IMR-90 (cell line): ENCODE measurements at regions not wholly inside any gene's neighbourhood (a gene's known extent, or its start where the extent isn't known, plus 50 kb on each side); places are given as distances from the start of the nearest gene placed in this dataset.

Source experiments
- ATAC-seq: fragments of 200-7000 bp; cut with Tn5 transposase; 2 replicates; pipeline ENCODE4 v1.9.1; 2020; ENCODE audit warnings: low read depth, mild to moderate bottlenecking, moderate library complexity
- BruUV-seq: library from RNA; stranded (reverse); fragments of 400-500 nt; replicated peaks from 2 replicates; lab custom pipeline; 2021; lab: Mats Ljungman, UMichigan
- CTCF ChIA-PET: fragments of 300-600 bp; formaldehyde crosslinking; extraction: SDS; loops from one replicate; lab custom pipeline; 2021; ENCODE audit warnings: antibody characterized with exemption; lab: Yijun Ruan, JAX
- POLR2A ChIA-PET: fragments of 300-600 bp; sonication (Branson Sonifier 250); formaldehyde crosslinking; loops from one replicate; lab custom pipeline; 2022; ENCODE audit warnings: antibody characterized with exemption; ENCODE audit not compliant: unreplicated experiment; lab: Charles Lee
- DNase-seq: peaks from one replicate; pipeline ENCODE4 v3.0.0; 2013
- H2AFZ ChIP-seq: replicated peaks from 2 replicates; pipeline ENCODE3; 2013; ENCODE audit warnings: low read length, mild to moderate bottlenecking; ENCODE audit not compliant: poor library complexity
- H2AK5ac ChIP-seq: 2 replicates; pipeline ENCODE4 v1.6.1; 2013; ENCODE audit warnings: low read depth, low read length, inconsistent platforms
- H2AK9ac ChIP-seq: replicated peaks from 2 replicates; pipeline ENCODE3; 2013; ENCODE audit warnings: mild to moderate bottlenecking, low read depth, low read length, moderate library complexity; ENCODE audit not compliant: poor library complexity
- H2BK120ac ChIP-seq: 2 replicates; pipeline ENCODE4 v1.6.1; 2013; ENCODE audit warnings: low read depth, low read length, inconsistent platforms
- H2BK15ac ChIP-seq: 3 replicates; pipeline ENCODE4 v1.6.1; 2013; ENCODE audit warnings: low read depth, low read length, inconsistent platforms
- H2BK20ac ChIP-seq: 2 replicates; pipeline ENCODE4 v1.6.1; 2013; ENCODE audit warnings: low read depth, mild to moderate bottlenecking, inconsistent platforms, low read length, moderate library complexity
- H2BK5ac ChIP-seq: 2 replicates; pipeline ENCODE4 v1.6.1; 2013; ENCODE audit warnings: mild to moderate bottlenecking, low read depth, low read length, inconsistent platforms; ENCODE audit not compliant: poor library complexity, severe bottlenecking
- H3K14ac ChIP-seq: replicated peaks from 2 replicates; pipeline ENCODE4 v1.6.1; 2013; ENCODE audit warnings: low read depth, low read length, inconsistent platforms
- H3K18ac ChIP-seq: 2 replicates; pipeline ENCODE4 v1.6.1; 2013; ENCODE audit warnings: low read depth, low read length, control low read depth
- H3K23ac ChIP-seq: 2 replicates; pipeline ENCODE4 v1.6.1; 2013; ENCODE audit warnings: low read depth, low read length, inconsistent platforms
- H3K27ac ChIP-seq: 2 replicates; pipeline ENCODE4 v1.5.1; 2013; ENCODE audit warnings: mild to moderate bottlenecking, control low read depth, low read length; ENCODE audit not compliant: insufficient read depth
- H3K27me3 ChIP-seq: 2 replicates; pipeline ENCODE4 v1.6.1; 2013; ENCODE audit warnings: low read length; ENCODE audit not compliant: control insufficient read depth, insufficient read depth
- H3K36me3 ChIP-seq: 2 replicates; pipeline ENCODE4 v1.6.1; 2013; ENCODE audit warnings: low read length, mixed read lengths; ENCODE audit not compliant: control insufficient read depth, insufficient read depth
- H3K4ac ChIP-seq: 2 replicates; pipeline ENCODE4 v1.6.1; 2013; ENCODE audit warnings: low read depth, low read length, inconsistent platforms
- H3K4me1 ChIP-seq: 2 replicates; pipeline ENCODE4 v1.6.1; 2013; ENCODE audit warnings: low read length, mixed read lengths; ENCODE audit not compliant: control insufficient read depth, insufficient read depth
- H3K4me2 ChIP-seq: 2 replicates; pipeline ENCODE4 v1.6.1; 2013; ENCODE audit warnings: low read depth, mild to moderate bottlenecking, control low read depth, low read length, moderate library complexity
- H3K4me3 ChIP-seq: 2 replicates; pipeline ENCODE4 v1.5.1; 2013; ENCODE audit warnings: low read depth, mild to moderate bottlenecking, control low read depth, low read length, moderate library complexity; ENCODE audit not compliant: insufficient read depth
- H3K56ac ChIP-seq: 2 replicates; pipeline ENCODE4 v1.6.1; 2013; ENCODE audit warnings: low read length, inconsistent platforms; ENCODE audit not compliant: insufficient read depth; ENCODE audit errors: extremely low read depth
- H3K79me1 ChIP-seq, 2 experiments: 2 replicates each; pipeline ENCODE4 v1.6.1; 2013; ENCODE audit warnings: low read length in 2 of 2, inconsistent platforms in 1 of 2, low read depth in 1 of 2
- H3K9ac ChIP-seq: 2 replicates; pipeline ENCODE4 v1.6.1; 2013; ENCODE audit warnings: low read depth, low read length, control low read depth
- H3K9me1 ChIP-seq: 2 replicates; pipeline ENCODE4 v1.6.1; 2013; ENCODE audit warnings: low read length, inconsistent platforms; ENCODE audit not compliant: insufficient read depth
- H3K9me3 ChIP-seq: 2 replicates; pipeline ENCODE4 v1.6.1; 2013; ENCODE audit warnings: low read length; ENCODE audit not compliant: control insufficient read depth, insufficient read depth
- H4K20me1 ChIP-seq: 2 replicates; pipeline ENCODE4 v1.6.1; 2013; ENCODE audit warnings: low read length, inconsistent platforms; ENCODE audit not compliant: insufficient read depth
- H4K5ac ChIP-seq: 2 replicates; pipeline ENCODE4 v1.6.1; 2013; ENCODE audit warnings: mild to moderate bottlenecking, low read depth, low read length, control low read depth
- H4K8ac ChIP-seq, 2 experiments: 2 replicates each; pipeline ENCODE4 v1.6.1; 2013; ENCODE audit warnings: low read depth in 2 of 2, low read length in 2 of 2, control low read depth in 1 of 2, inconsistent platforms in 1 of 2
- H4K91ac ChIP-seq: 2 replicates; pipeline ENCODE4 v1.6.1; 2013; ENCODE audit warnings: low read depth, low read length, inconsistent platforms; ENCODE audit not compliant: insufficient read depth
- BHLHE40 ChIP-seq: fragments of 150-350 bp; IDR thresholded peaks from 2 replicates; pipeline ENCODE4 v1.6.1; 2016; ENCODE audit warnings: mild to moderate bottlenecking, low read depth, low read length
- CEBPB ChIP-seq: IDR thresholded peaks from 2 replicates; pipeline ENCODE4 v1.6.1; 2012; ENCODE audit warnings: low read depth, low read length, improper control_type of control experiment
- CHD1 ChIP-seq: IDR thresholded peaks from 2 replicates; pipeline ENCODE4 v1.6.1; 2012; ENCODE audit warnings: low read depth, low read length, improper control_type of control experiment
- CTCF ChIP-seq: conservative IDR thresholded peaks from 2 replicates; pipeline ENCODE4 v1.5.1; 2012; ENCODE audit warnings: mild to moderate bottlenecking, low read depth, low read length, improper control_type of control experiment
- FOS ChIP-seq: fragments of 150-350 bp; IDR thresholded peaks from 2 replicates; pipeline ENCODE4 v1.6.1; 2016; ENCODE audit warnings: low read depth, low read length
- MAZ ChIP-seq: IDR thresholded peaks from 2 replicates; pipeline ENCODE4 v1.6.1; 2012; ENCODE audit warnings: low read depth, mild to moderate bottlenecking, low read length, improper control_type of control experiment, moderate library complexity, borderline replicate concordance
- POLR2A ChIP-seq: IDR thresholded peaks from 2 replicates; pipeline ENCODE4 v1.6.1; 2012; ENCODE audit warnings: mild to moderate bottlenecking, low read depth, low read length
- RAD21 ChIP-seq: IDR thresholded peaks from 2 replicates; pipeline ENCODE4 v1.6.1; 2012; ENCODE audit warnings: low read length, improper control_type of control experiment
- RFX5 ChIP-seq: IDR thresholded peaks from 2 replicates; pipeline ENCODE4 v1.8.0; 2012; ENCODE audit warnings: low read depth, mild to moderate bottlenecking, low read length, moderate library complexity
- USF2 ChIP-seq: fragments of 150-350 bp; IDR thresholded peaks from 2 replicates; pipeline ENCODE4 v1.6.1; 2017; ENCODE audit warnings: mild to moderate bottlenecking, antibody characterized with exemption, low read length, low read depth
- WGBS, 2 experiments: methylation state at CpG; one replicate each; pipeline versions ENCODE4 v1.1.5 to v1.1.7; 2013; ENCODE audit warnings: missing lambda C conversion rate in 2 of 2; ENCODE audit not compliant: insufficient read length in 1 of 2; ENCODE audit errors: extremely low coverage in 2 of 2; 5-methylcytosine and 5-hydroxymethylcytosine counted together
- dilution Hi-C: fragments of 300-500 bp; cut with HindIII; formaldehyde crosslinking; loops from one replicate; pipeline ENCODE4 v1.14.3; 2018; ENCODE audit warnings: low sequenced_read_pairs; ENCODE audit not compliant: unreplicated experiment
- in situ Hi-C: fragments of 300-500 bp; cut with MboI; formaldehyde crosslinking; loops from 3 replicates; pipeline ENCODE4 v1.14.3; 2019; ENCODE audit warnings: low sequenced_read_pairs, inconsistent platforms, mixed read lengths
- intact Hi-C: fragments of 100-400 bp; cut with micrococcal nuclease; formaldehyde crosslinking; loops from 2 replicates; pipeline ENCODE4 v1.10.0; 2022
- TF ChIP-seq, protein P1 (sequence below): fragments of 150-350 bp; IDR thresholded peaks from 2 replicates; pipeline ENCODE4 v1.6.1; 2016; ENCODE audit warnings: low read depth, mild to moderate bottlenecking, low read length, moderate library complexity, borderline replicate concordance

- no peaks in the 10 kb centered on the region for H3K9me3 ChIP-seq
- in situ Hi-C loops = no loop called here
- H2BK20ac ChIP-seq = no peak overlapping the region
- H4K5ac ChIP-seq = no peak overlapping the region
- no peak overlapping the region for H3K4me3 ChIP-seq
- H2AK5ac ChIP-seq = no peak overlapping the region
- intact Hi-C loops = no loop called here
- DNase-seq = no peak
- no peak overlapping the region for H3K23ac ChIP-seq
- dilution Hi-C loops = no loop called here
- H2BK120ac ChIP-seq = no peak overlapping the region
- BruUV-seq = no TSS peak
- POLR2A ChIA-PET = no interaction called here
- H2AFZ ChIP-seq = no peak overlapping the region
- CTCF ChIA-PET = interaction anchor here (0.5 kb wide), 1 partner anchor 59 kb away, joined by 4 read pairs; no protein-coding TSS in a partner anchor
- 100% methylated on average over 2 to 3 of the region's 5 CpGs for WGBS, 2 experiments
- no peaks in the 10 kb centered on the region for H3K4me1 ChIP-seq
- H3K79me1 ChIP-seq = no peaks in the 10 kb centered on the region
- no peak overlapping the region for H3K14ac ChIP-seq
- no peak overlapping the region for H3K18ac ChIP-seq
- H2BK5ac ChIP-seq = no peak overlapping the region
- no peaks in the 10 kb centered on the region for H4K20me1 ChIP-seq
- no peak overlapping the region for H3K9ac ChIP-seq
- H3K9me1 ChIP-seq = no peaks in the 10 kb centered on the region
- H4K8ac ChIP-seq = no peak overlapping the region
- no peak overlapping the region for H2AK9ac ChIP-seq
- H2BK15ac ChIP-seq = no peak overlapping the region
- no peak overlapping the region for H3K56ac ChIP-seq
- H4K91ac ChIP-seq = no peak overlapping the region
- no peak for TF ChIP-seq CHD1
- TF ChIP-seq CTCF = no peak
- no peak for TF ChIP-seq USF2
- TF ChIP-seq RAD21 = no peak
- TF ChIP-seq CEBPB = no peak
- TF ChIP-seq POLR2A = no peak
- TF ChIP-seq BHLHE40 = no peak
- TF ChIP-seq, protein P1, sequence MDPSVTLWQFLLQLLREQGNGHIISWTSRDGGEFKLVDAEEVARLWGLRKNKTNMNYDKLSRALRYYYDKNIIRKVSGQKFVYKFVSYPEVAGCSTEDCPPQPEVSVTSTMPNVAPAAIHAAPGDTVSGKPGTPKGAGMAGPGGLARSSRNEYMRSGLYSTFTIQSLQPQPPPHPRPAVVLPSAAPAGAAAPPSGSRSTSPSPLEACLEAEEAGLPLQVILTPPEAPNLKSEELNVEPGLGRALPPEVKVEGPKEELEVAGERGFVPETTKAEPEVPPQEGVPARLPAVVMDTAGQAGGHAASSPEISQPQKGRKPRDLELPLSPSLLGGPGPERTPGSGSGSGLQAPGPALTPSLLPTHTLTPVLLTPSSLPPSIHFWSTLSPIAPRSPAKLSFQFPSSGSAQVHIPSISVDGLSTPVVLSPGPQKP = no peak
- TF ChIP-seq RFX5 = no peak
- TF ChIP-seq MAZ = no peak
- no peak for TF ChIP-seq FOS
- ATAC-seq = no peak
- H3K4me2 ChIP-seq = no peak overlapping the region
- H3K27me3 ChIP-seq = no peaks in the 10 kb centered on the region
- H3K36me3 ChIP-seq = no peaks in the 10 kb centered on the region
- H3K4ac ChIP-seq = no peak overlapping the region
- no peak overlapping the region for H3K27ac ChIP-seq
Measured at GRCh38 chr4:31022702-31023101, 302.5 kb downstream of the PCDH7 start.
